Psoas muscle (tissue), 7 donors: ENCODE measurements at regions not wholly inside any gene's neighbourhood (a gene's known extent, or its start where the extent isn't known, plus 50 kb on each side); places are given as distances from the start of the nearest gene placed in this dataset.
"Not testable (repeated sequence)": the region's sequence is repeated elsewhere in the genome, so short reads cannot be mapped to it uniquely, and the experiment has no call there.

Experiments used
- ATAC-seq, 4 donors: fragments of 200-7000 bp; cut with Tn5 transposase; one replicate each; pipeline ENCODE4 v1.9.1; 2020; ENCODE audit warnings: moderate library complexity in 3 of 4, mild to moderate bottlenecking in 2 of 4
- DNase-seq, 2 donors: peaks; one replicate each; pipeline ENCODE4 v3.0.0-alpha.2; 2020
- H3K27ac ChIP-seq: fragments of 200-600 bp; one replicate; pipeline ENCODE4 v1.8.0; 2022
- H3K27me3 ChIP-seq, 3 donors: fragments of 200-600 bp in 1 of 3; one replicate each; pipeline versions ENCODE4 v1.6.1 to v1.8.0; 2013 to 2022; ENCODE audit warnings: low read length in 2 of 3, mild to moderate bottlenecking in 2 of 3, moderate library complexity in 1 of 3; ENCODE audit not compliant: insufficient read depth in 3 of 3
- H3K36me3 ChIP-seq, 2 donors: fragments of 200-600 bp in 1 of 2; one replicate each; pipeline versions ENCODE4 v1.6.1 to v1.8.0; 2013 to 2022; ENCODE audit warnings: low read depth in 1 of 2, mild to moderate bottlenecking in 1 of 2, moderate library complexity in 1 of 2; ENCODE audit not compliant: insufficient read depth in 1 of 2
- H3K4me1 ChIP-seq: fragments of 200-600 bp; one replicate; pipeline ENCODE4 v1.8.0; 2022
- H3K4me3 ChIP-seq: fragments of 200-600 bp; one replicate; pipeline ENCODE4 v1.8.0; 2022; ENCODE audit warnings: mild to moderate bottlenecking
- H3K9me3 ChIP-seq: fragments of 200-600 bp; one replicate; pipeline ENCODE4 v1.8.0; 2022
- WGBS, 3 donors: extraction: QIAGEN DNeasy Blood & Tissue Kit; methylation state at CpG; one replicate each; pipeline versions ENCODE4 v1.1.6 to v1.1.7; 2013; 5-methylcytosine and 5-hydroxymethylcytosine counted together
- intact Hi-C, 2 donors: fragments of 100-400 bp; cut with DNase I; formaldehyde crosslinking; loops; one replicate each; pipeline versions ENCODE4 v1.11.0 to v1.14.2; 2022
- TF ChIP-seq, protein P1 (sequence below): fragments of 200-600 bp; IDR thresholded peaks from one replicate; pipeline ENCODE4 v1.8.0; 2022; ENCODE audit warnings: antibody characterized with exemption
- donor health status: healthy with polysubstance abuse.
- donor health status: DM: no; HTN: no; CAD: no; lungs with moderate emphysema.
- donor health status: Bipolar disorder and iron deficiency.
- donor health status: healthy.
- donor health status: DM: yes; HTN: yes; CAD: no.
- donor health status: DM: no; HTN: no; CAD: no.
- donor health status: DM: yes; HTN: yes; CAD: no.

DNA sequence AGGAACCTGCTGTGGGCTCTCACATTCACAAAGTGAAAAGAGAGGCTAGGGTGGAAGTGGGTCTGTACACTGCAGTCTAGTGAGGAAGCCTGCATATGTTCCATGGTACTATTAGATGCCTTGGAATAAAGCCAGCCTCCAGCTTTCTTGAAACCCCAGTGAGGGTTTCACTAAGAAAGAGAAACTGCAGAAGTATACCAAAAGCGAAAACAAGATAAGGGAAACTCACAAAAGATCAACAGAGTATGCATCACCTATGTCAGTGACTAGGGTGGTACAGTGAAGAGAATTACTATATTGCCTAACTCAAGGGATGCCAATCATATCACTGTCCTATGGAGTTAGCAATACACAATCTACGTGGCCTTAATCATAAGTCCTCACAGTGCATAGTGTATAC lies 212.5 kb upstream of the GADL1 start:
- intact Hi-C loops, result no loop called here
- no peak overlapping the region for H3K4me3 ChIP-seq
- WGBS, 3 donors, result 93 to 98% (median 96%) methylated on average over 2 of the region's 2 CpGs

DNA sequence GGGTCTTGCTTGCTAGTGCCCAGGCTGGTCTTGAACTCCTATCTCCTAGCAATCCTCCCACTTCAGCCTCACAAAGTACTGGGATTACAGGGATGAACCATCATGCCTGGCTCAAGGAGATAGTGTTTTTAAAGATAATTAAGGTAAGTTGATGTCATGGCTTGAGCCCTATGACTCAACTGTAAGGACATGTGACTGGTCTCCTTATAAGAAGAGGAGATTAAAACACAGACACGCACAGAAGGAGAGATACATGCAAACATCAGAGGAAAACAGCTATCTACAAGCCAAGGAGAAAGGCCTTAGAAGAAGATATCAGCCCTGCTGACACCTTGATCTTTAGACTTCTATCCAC lies 220.4 kb upstream of the GADL1 start:
- DNase-seq (no peak), ATAC-seq (no peak)
- Histone ChIP-seq H3K27me3 (no peaks in the 10 kb centered on the region), H3K9me3 (no peaks in the 10 kb centered on the region), H3K4me1 (no peaks in the 10 kb centered on the region), H3K27ac (no peak overlapping the region), H3K4me3 (no peak overlapping the region), H3K36me3 (no peaks in the 10 kb centered on the region)
- intact Hi-C loops, result no loop called here
- TF ChIP-seq, protein P1, sequence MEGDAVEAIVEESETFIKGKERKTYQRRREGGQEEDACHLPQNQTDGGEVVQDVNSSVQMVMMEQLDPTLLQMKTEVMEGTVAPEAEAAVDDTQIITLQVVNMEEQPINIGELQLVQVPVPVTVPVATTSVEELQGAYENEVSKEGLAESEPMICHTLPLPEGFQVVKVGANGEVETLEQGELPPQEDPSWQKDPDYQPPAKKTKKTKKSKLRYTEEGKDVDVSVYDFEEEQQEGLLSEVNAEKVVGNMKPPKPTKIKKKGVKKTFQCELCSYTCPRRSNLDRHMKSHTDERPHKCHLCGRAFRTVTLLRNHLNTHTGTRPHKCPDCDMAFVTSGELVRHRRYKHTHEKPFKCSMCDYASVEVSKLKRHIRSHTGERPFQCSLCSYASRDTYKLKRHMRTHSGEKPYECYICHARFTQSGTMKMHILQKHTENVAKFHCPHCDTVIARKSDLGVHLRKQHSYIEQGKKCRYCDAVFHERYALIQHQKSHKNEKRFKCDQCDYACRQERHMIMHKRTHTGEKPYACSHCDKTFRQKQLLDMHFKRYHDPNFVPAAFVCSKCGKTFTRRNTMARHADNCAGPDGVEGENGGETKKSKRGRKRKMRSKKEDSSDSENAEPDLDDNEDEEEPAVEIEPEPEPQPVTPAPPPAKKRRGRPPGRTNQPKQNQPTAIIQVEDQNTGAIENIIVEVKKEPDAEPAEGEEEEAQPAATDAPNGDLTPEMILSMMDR, result no peak
- WGBS, 3 donors, result 91 to 98% (median 96%) methylated on average over 1 of the region's 1 CpG

More for the DNA sequence above, 212.5 kb upstream of the GADL1 start:
- H3K9me3 ChIP-seq, result no peaks in the 10 kb centered on the region
- no peaks in the 10 kb centered on the region for H3K36me3 ChIP-seq
- ATAC-seq (no peak), DNase-seq (no peak)
- no peak overlapping the region for H3K27ac ChIP-seq
- H3K4me1 ChIP-seq, result no peaks in the 10 kb centered on the region
- TF ChIP-seq, protein P1, result no peak
- H3K27me3 ChIP-seq, result no peaks in the 10 kb centered on the region

DNA sequence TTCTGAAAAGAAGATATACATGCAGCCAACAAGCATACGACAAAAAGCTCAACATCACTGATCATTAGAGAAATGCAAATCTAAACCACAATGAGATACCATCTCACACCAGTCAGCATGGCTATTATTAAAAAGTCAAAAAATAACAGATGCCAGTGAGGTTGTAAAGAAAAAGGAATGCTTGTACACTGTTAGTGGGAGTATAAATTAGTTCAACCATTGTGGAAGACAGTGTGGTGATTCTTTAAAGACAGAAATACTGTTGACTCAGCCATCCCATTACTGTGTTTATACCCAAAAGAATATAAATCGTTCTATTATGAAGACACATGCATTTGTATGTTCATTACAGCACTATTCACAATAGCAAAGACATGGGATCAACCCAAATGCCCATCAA lies 221.1 kb upstream of the GADL1 start:
- H3K36me3 ChIP-seq, H3K27me3 ChIP-seq, H3K4me3 ChIP-seq, H3K9me3 ChIP-seq, H3K27ac ChIP-seq, intact Hi-C loops, ATAC-seq, H3K4me1 ChIP-seq, DNase-seq: not testable (repeated sequence)
- WGBS, 3 donors, result 83 to 90% (median 87%) methylated on average over 2 of the region's 2 CpGs

DNA sequence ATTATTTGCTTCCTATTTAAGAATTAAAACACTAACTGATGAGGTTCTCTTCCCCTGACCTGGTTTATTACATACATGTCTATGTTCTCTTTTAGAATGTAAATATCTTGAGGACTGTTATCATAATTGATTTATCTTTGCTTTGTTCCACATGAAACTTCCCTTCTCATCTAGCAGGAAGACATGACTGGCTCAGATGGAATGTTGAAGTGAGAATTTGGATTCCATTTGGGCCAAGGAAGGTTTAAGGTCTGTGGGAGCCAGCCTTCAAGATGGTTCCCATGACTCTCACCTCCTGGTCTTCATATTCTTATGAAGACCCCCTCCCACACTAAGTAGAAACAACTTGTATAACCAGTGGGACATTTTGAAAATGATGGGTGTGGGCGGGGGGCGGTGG lies 222.2 kb upstream of the GADL1 start:
- Histone ChIP-seq H3K36me3 (no peaks in the 10 kb centered on the region), H3K27ac (no peak overlapping the region), H3K27me3 (no peaks in the 10 kb centered on the region), H3K4me1 (no peaks in the 10 kb centered on the region), H3K9me3 (no peaks in the 10 kb centered on the region), H3K4me3 (no peak overlapping the region)
- DNase-seq, result no peak
- intact Hi-C loops, result no loop called here
- ATAC-seq, result no peak
- TF ChIP-seq, protein P1, result no peak
- 93 to 100% (median 99%) methylated on average over 2 of the region's 2 CpGs for WGBS, 3 donors

DNA sequence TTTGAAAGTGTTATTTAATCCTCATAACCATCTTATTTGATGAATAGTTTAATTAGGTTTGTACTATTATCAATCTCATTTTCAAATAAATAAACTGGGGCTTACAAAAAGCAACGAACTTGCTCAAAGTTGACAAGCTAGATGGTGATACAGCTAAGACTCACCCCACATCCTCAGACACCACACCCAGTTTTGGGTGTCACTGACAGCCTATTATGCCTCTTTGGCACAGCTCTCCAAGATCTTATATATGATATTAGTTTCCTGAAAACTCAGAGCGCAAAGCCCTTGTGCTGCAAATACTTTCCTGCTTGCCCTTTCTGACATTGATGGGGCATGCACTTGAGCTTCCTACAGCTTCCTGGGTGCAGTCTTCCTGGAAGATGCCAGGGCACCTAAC lies 223.4 kb upstream of the GADL1 start:
- Histone ChIP-seq H3K4me3 (no peak overlapping the region), H3K36me3 (no peaks in the 10 kb centered on the region), H3K9me3 (no peaks in the 10 kb centered on the region), H3K27ac (no peak overlapping the region), H3K4me1 (no peaks in the 10 kb centered on the region), H3K27me3 (no peaks in the 10 kb centered on the region)
- ATAC-seq (no peak), DNase-seq (no peak)
- WGBS, 3 donors, result 87 to 88% (median 88%) methylated on average over 2 of the region's 2 CpGs
- TF ChIP-seq, protein P1, result no peak
- intact Hi-C loops, result no loop called here
